GM21825 (cell line): ENCODE measurements at regions not wholly inside any gene's neighbourhood (a gene's known extent, or its start where the extent isn't known, plus 50 kb on each side); places are given as distances from the start of the nearest gene placed in this dataset.

Experiments used
- ATAC-seq: cut with Tn5 transposase; IDR thresholded peaks from one replicate; pipeline ENCODE4 v1.9.1; 2021; ENCODE audit warnings: mild to moderate bottlenecking, moderate library complexity; ENCODE audit not compliant: unreplicated experiment

- ATAC-seq, result no peak
Measured at GRCh38 chr13:107079423-107080049, 511.6 kb upstream of the ARGLU1 start.

GRCh38 chr13:107078229-107078765 is 510.4 kb upstream of the ARGLU1 start:
- no peak for ATAC-seq

GRCh38 chr13:107076801-107077200 is 508.9 kb upstream of the ARGLU1 start:
- ATAC-seq, result no peak

GRCh38 chr13:107075576-107075975 is 507.6 kb upstream of the ARGLU1 start:
- ATAC-seq, result no peak

GRCh38 chr13:107070792-107071191 is 502.9 kb upstream of the ARGLU1 start:
- ATAC-seq, result no peak

- ATAC-seq, result no peak
Measured at GRCh38 chr13:107069108-107069776, 501.3 kb upstream of the ARGLU1 start.

GRCh38 chr13:107067381-107067780 is 499.4 kb upstream of the ARGLU1 start:
- no peak for ATAC-seq

- ATAC-seq, result no peak
Measured at GRCh38 chr13:107066355-107066754, 498.4 kb upstream of the ARGLU1 start.

- ATAC-seq, result no peak
Measured at GRCh38 chr13:107065036-107065435, 497.1 kb upstream of the ARGLU1 start.

- no peak for ATAC-seq
Measured at GRCh38 chr13:107057028-107057631, 489.2 kb upstream of the ARGLU1 start.

- ATAC-seq, result no peak
Measured at GRCh38 chr13:107043021-107043956, 475.4 kb upstream of the ARGLU1 start.

GRCh38 chr13:107035778-107036177 is 467.8 kb upstream of the ARGLU1 start:
- no peak for ATAC-seq

- no peak for ATAC-seq
Measured at GRCh38 chr13:107035186-107035585, 467.2 kb upstream of the ARGLU1 start.

- ATAC-seq, result no peak
Measured at GRCh38 chr13:107034236-107034872, 466.4 kb upstream of the ARGLU1 start.

- ATAC-seq, result no peak
Measured at GRCh38 chr13:107031716-107032115, 463.8 kb upstream of the ARGLU1 start.

GRCh38 chr13:107028751-107029150 is 460.8 kb upstream of the ARGLU1 start:
- ATAC-seq, result no peak

- no peak for ATAC-seq
Measured at GRCh38 chr13:107025991-107026390, 458.1 kb upstream of the ARGLU1 start.

- no peak for ATAC-seq
Measured at GRCh38 chr13:107023335-107023734, 455.4 kb upstream of the ARGLU1 start.

- ATAC-seq, result no peak
Measured at GRCh38 chr13:107020393-107020792, 452.5 kb upstream of the ARGLU1 start.

- ATAC-seq, result no peak
Measured at GRCh38 chr13:107018285-107018684, 450.3 kb upstream of the ARGLU1 start.
